ENCODE measurements at regions not wholly inside any gene's neighbourhood (a gene's known extent, or its start where the extent isn't known, plus 50 kb on each side); places are given as distances from the start of the nearest gene placed in this dataset.

GRCh38 chr2:22276696-22277095, 1108.3 kb upstream of the KLHL29 start:
- ChIA-PET CTCF (no interaction called here), POLR2A (no interaction called here)
- no peak for TF ChIP-seq CTCF (IDR thresholded peaks at IDR 0.05; ENCODE audit: insufficient read depth, low read length, missing control alignments)
- H3K4me3 ChIP-seq (ENCODE audit: low read depth, low read length), result no peak overlapping the region
- DNase-seq (ENCODE audit: low read depth, low spot score), result no peak

DNA sequence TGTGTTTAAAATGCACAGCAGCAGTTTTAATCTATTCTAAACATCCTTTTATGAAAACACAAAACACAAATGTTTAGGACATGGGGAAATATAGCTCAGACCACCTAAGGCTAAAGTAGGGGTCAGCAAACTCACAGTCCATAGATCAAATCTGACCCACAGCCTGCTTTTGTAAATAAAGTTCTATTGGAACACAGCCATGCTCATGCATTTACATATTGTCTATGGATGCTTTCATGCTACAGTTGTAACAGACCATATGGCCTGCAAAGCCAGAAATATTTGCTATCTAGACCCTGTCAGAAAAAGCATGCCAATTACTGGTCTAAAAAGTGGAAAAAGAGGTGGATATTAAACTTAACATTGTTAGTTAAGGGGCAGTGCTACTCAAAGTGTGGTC, 1105.4 kb upstream of the KLHL29 start:
- ChIA-PET CTCF (no interaction called here), POLR2A (no interaction called here)
- no peak overlapping the region for H3K4me3 ChIP-seq (ENCODE audit: low read depth, low read length)
- no peak for DNase-seq (ENCODE audit: low read depth, low spot score)
- no peak for TF ChIP-seq CTCF (IDR thresholded peaks at IDR 0.05; ENCODE audit: insufficient read depth, low read length, missing control alignments)

GRCh38 chr2:22281033-22281432, 1103.9 kb upstream of the KLHL29 start:
- ChIA-PET CTCF (no interaction called here), POLR2A (no interaction called here)
- no peak for TF ChIP-seq CTCF (IDR thresholded peaks at IDR 0.05; ENCODE audit: insufficient read depth, low read length, missing control alignments)
- H3K4me3 ChIP-seq (ENCODE audit: low read depth, low read length), result no peak overlapping the region
- no peak for DNase-seq (ENCODE audit: low read depth, low spot score)

GRCh38 chr2:22282220-22282619, 1102.8 kb upstream of the KLHL29 start:
- DNase-seq (ENCODE audit: low read depth, low spot score), result no peak
- POLR2A ChIA-PET, result no interaction called here
- CTCF ChIA-PET, result no interaction called here
- no peak for TF ChIP-seq CTCF (IDR thresholded peaks at IDR 0.05; ENCODE audit: insufficient read depth, low read length, missing control alignments)
- H3K4me3 ChIP-seq (ENCODE audit: low read depth, low read length), result no peak overlapping the region

- CTCF ChIA-PET, result no interaction called here
- POLR2A ChIA-PET, result no interaction called here
- DNase-seq (ENCODE audit: low read depth, low spot score), result no peak
- H3K4me3 ChIP-seq (ENCODE audit: low read depth, low read length), result no peak overlapping the region
- no peak for TF ChIP-seq CTCF (IDR thresholded peaks at IDR 0.05; ENCODE audit: insufficient read depth, low read length, missing control alignments)
Observed at GRCh38 chr2:22282916-22283315, 1102.1 kb upstream of the KLHL29 start.

- ChIA-PET CTCF (no interaction called here), POLR2A (no interaction called here)
- DNase-seq (ENCODE audit: low read depth, low spot score), result no peak
- H3K4me3 ChIP-seq (ENCODE audit: low read depth, low read length), result no peak overlapping the region
- no peak for TF ChIP-seq CTCF (IDR thresholded peaks at IDR 0.05; ENCODE audit: insufficient read depth, low read length, missing control alignments)
Observed at GRCh38 chr2:22283436-22283835, 1101.5 kb upstream of the KLHL29 start.

All from AG04449 (cell line).